GM12878 (cell line): ENCODE measurements at regions not wholly inside any gene's neighbourhood (a gene's known extent, or its start where the extent isn't known, plus 50 kb on each side); places are given as distances from the start of the nearest gene placed in this dataset.

ENCODE experiments used
- ATAC-seq: fragments of 200-7000 bp; cut with Tn5 transposase; 3 replicates; pipeline ENCODE4 v1.9.1; 2020; ENCODE audit warnings: mild to moderate bottlenecking, moderate library complexity
- BruUV-seq: library from RNA; stranded (reverse); fragments of 400-500 nt; replicated peaks from 2 replicates; lab custom pipeline; 2021; lab: Mats Ljungman, UMichigan
- CTCF ChIA-PET: fragments of 300-600 bp; sonication (Branson Sonifier 250); formaldehyde crosslinking; extraction: SDS; loops from one replicate; lab custom pipeline; 2021; ENCODE audit warnings: inconsistent platforms; lab: Yijun Ruan, JAX
- POLR2A ChIA-PET: fragments of 350-600 bp; formaldehyde crosslinking; extraction: SDS; loops from one replicate; lab custom pipeline; 2021; ENCODE audit warnings: inconsistent platforms; lab: Charles Lee
- RAD21 ChIA-PET: fragments of 300-600 bp; sonication (Branson Sonifier 250); formaldehyde crosslinking; loops from one replicate; lab custom pipeline; 2023; ENCODE audit warnings: antibody characterized with exemption; ENCODE audit not compliant: unreplicated experiment; lab: Charles Lee
- SMC1A ChIA-PET: fragments of 300-600 bp; sonication (Branson Sonifier 250); formaldehyde crosslinking; loops from one replicate; lab custom pipeline; 2023; ENCODE audit not compliant: unreplicated experiment, uncharacterized antibody; lab: Charles Lee
- DNase-seq: peaks from one replicate; pipeline ENCODE4 v3.0.0-alpha.2; 2011; ENCODE audit warnings: low read depth, low spot score
- FAIRE-seq: peaks from 3 replicates; lab custom pipeline; 2011; peaks lifted over from hg19 to GRCh38; lab: Jason Lieb, UNC
- H2AFZ ChIP-seq: 2 replicates; pipeline ENCODE4 v1.6.0; 2011; ENCODE audit warnings: low read depth, low read length, control low read depth; ENCODE audit not compliant: control insufficient read depth
- H3K27ac ChIP-seq: 2 replicates; pipeline ENCODE4 v1.5.1; 2011; ENCODE audit warnings: control low read depth; ENCODE audit not compliant: control insufficient read depth, insufficient read depth
- H3K27me3 ChIP-seq, 2 experiments: replicated peaks in 1 of 2; 2 replicates each; pipeline versions ENCODE4 v1.6.0 to v1.6.1; 2011; ENCODE audit warnings: low read length in 1 of 2; ENCODE audit not compliant: control insufficient read depth in 2 of 2, insufficient read depth in 2 of 2
- H3K36me3 ChIP-seq, 2 experiments: 2 replicates each; pipeline ENCODE4 v1.5.1; 2011; ENCODE audit warnings: low read length in 1 of 2; ENCODE audit not compliant: control insufficient read depth in 2 of 2, insufficient read depth in 2 of 2
- H3K4me1 ChIP-seq: 2 replicates; pipeline ENCODE4 v1.6.1; 2011; ENCODE audit warnings: mild to moderate bottlenecking, low read length, moderate library complexity, mixed read lengths; ENCODE audit not compliant: control insufficient read depth, insufficient read depth
- H3K4me2 ChIP-seq: 2 replicates; pipeline ENCODE4 v1.6.0; 2011; ENCODE audit warnings: control low read depth; ENCODE audit not compliant: control insufficient read depth, insufficient read depth
- H3K4me3 ChIP-seq: fragments of 200-600 bp; sonication (generic); 2 replicates; pipeline ENCODE4 v1.5.1; 2016
- H3K79me2 ChIP-seq: 2 replicates; pipeline ENCODE4 v1.6.0; 2011; ENCODE audit warnings: low read length; ENCODE audit not compliant: control insufficient read depth, insufficient read depth
- H3K9ac ChIP-seq: 2 replicates; pipeline ENCODE4 v1.8.0; 2011; ENCODE audit warnings: low read length, control low read depth, mixed read lengths; ENCODE audit not compliant: control insufficient read depth, insufficient read depth
- H3K9me3 ChIP-seq: replicated peaks from 3 replicates; pipeline ENCODE4 v1.5.1; 2011; ENCODE audit warnings: mild to moderate bottlenecking, low read length; ENCODE audit not compliant: control insufficient read depth, insufficient read depth
- H4K20me1 ChIP-seq: 2 replicates; pipeline ENCODE4 v1.6.0; 2011; ENCODE audit not compliant: control insufficient read depth, insufficient read depth
- BCL3 ChIP-seq: IDR thresholded peaks from 2 replicates; pipeline ENCODE4 v1.6.1; 2011; ENCODE audit warnings: borderline replicate concordance, low read depth, mild to moderate bottlenecking, moderate library complexity, low read length; ENCODE audit not compliant: insufficient read depth, poor library complexity, severe bottlenecking
- CUX1 ChIP-seq: IDR thresholded peaks from 2 replicates; pipeline ENCODE4 v1.6.1; 2012; ENCODE audit warnings: improper control_type of control experiment, low read depth, low read length; ENCODE audit not compliant: insufficient replicate concordance
- NFYB ChIP-seq: IDR thresholded peaks from 2 replicates; pipeline ENCODE4 v1.6.1; 2011; ENCODE audit warnings: low read depth, mild to moderate bottlenecking, low read length, improper control_type of control experiment, moderate library complexity; ENCODE audit not compliant: insufficient read depth
- WGBS: methylation state at CpG from one replicate; pipeline ENCODE4 v1.1.6; 2016; ENCODE audit warnings: low lambda C conversion rate; ENCODE audit not compliant: insufficient replicate concordance, insufficient coverage; ENCODE audit errors: missing lambda C conversion rate; 5-methylcytosine and 5-hydroxymethylcytosine counted together
- in situ Hi-C: fragments of 300-500 bp; cut with MboI; formaldehyde crosslinking; loops from 9 replicates; pipeline ENCODE4 v1.14.3; 2018; ENCODE audit warnings: mixed read lengths
- intact Hi-C: fragments of 100-400 bp; cut with micrococcal nuclease; formaldehyde crosslinking; loops from one replicate; pipeline ENCODE4 v1.14.2; 2022; ENCODE audit not compliant: unreplicated experiment

GRCh38 chr2:21270708-21271122 is 146.9 kb downstream of the TDRD15 start:
- no peak for TF ChIP-seq NFYB
- TF ChIP-seq CUX1, result no peak
- no peak for TF ChIP-seq BCL3
- Histone ChIP-seq H3K4me3 (no peak overlapping the region), H3K4me1 (no peaks in the 10 kb centered on the region), H3K27ac (no peak overlapping the region), H3K9ac (no peak overlapping the region), H3K9me3 (no peaks in the 10 kb centered on the region), H3K79me2 (no peaks in the 10 kb centered on the region), H3K4me2 (no peak overlapping the region), H3K36me3 (no peaks in the 10 kb centered on the region), H2AFZ (no peak overlapping the region), H4K20me1 (no peaks in the 10 kb centered on the region), H3K27me3 (no peaks in the 10 kb centered on the region)
- DNase-seq (no peak), ATAC-seq (no peak), FAIRE-seq (no peak)
- ChIA-PET CTCF (interaction anchor here (0.6 to 1.2 kb wide), 3 partner anchors 46 to 1677 kb away, joined by 3 to 5 read pairs (median 5); no protein-coding TSS in a partner anchor), SMC1A (no interaction called here), POLR2A (interaction anchor here (1.0 kb wide), 1 partner anchor 9 kb away, joined by 3 read pairs; no protein-coding TSS in a partner anchor), RAD21 (no interaction called here)
- WGBS, result 35% methylated on average over 5 of the region's 5 CpGs
- intact Hi-C loops, result no loop called here
- no TSS peak for BruUV-seq
- in situ Hi-C loops, result no loop called here
